ENCODE measurements at regions not wholly inside any gene's neighbourhood (a gene's known extent, or its start where the extent isn't known, plus 50 kb on each side); places are given as distances from the start of the nearest gene placed in this dataset.
A peak's percentile ranks its signal among the peaks of the same experiment; 100 is the strongest.

DNA sequence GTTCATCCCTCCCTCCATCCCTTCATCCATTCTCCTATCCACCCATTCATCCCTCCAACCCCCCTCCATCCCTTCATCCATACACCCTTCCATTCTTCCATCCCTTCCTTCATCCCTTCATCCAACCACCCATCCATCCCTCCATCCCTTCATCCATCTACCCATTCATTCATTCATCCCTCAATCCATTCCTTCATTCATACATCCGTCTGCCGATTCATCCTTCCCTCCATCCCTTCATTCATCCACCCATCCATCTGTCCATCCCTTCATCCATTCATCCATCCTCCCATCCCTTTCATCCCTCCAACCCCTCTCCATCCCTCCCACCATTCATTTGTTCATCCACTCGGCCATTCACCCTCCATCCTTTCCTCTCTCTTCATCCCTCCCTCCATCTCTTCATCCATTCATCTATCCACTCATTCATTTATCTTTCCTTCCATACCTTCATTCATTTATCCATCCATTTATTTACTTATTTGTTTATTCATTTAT, 95.7 kb downstream of the FOXL1 start:
- peaks cover 9% of the 10 kb centered on the region; the same call in 1 of the 2 replicates for H3K9me3 ChIP-seq (ENCODE audit: insufficient read depth, low read length)
- no peak for DNase-seq (ENCODE audit: low read depth, low spot score)
- no peaks in the 10 kb centered on the region for H3K36me3 ChIP-seq (ENCODE audit: insufficient read depth, insufficient read length, low read length)
- TF ChIP-seq SUZ12 (IDR thresholded peaks at IDR 0.05; ENCODE audit: extremely low read depth, insufficient read depth, insufficient read length): no peak
- no peak for TF ChIP-seq ZNF274 (IDR thresholded peaks at IDR 0.05; ENCODE audit: low read depth, low read length)
- TF ChIP-seq YY1 (IDR thresholded peaks at IDR 0.05; ENCODE audit: insufficient read depth, insufficient read length): no peak
- no peak overlapping the region for H3K9ac ChIP-seq (ENCODE audit: insufficient read length, low read depth)
- peaks cover 11% of the 10 kb centered on the region for H3K27me3 ChIP-seq (ENCODE audit: insufficient read depth, insufficient read length)
- H3K4me3 ChIP-seq (ENCODE audit: insufficient read length, low read depth): no peak overlapping the region
- peaks cover 10% of the 10 kb centered on the region for H3K4me1 ChIP-seq (ENCODE audit: insufficient read depth, insufficient read length)

DNA sequence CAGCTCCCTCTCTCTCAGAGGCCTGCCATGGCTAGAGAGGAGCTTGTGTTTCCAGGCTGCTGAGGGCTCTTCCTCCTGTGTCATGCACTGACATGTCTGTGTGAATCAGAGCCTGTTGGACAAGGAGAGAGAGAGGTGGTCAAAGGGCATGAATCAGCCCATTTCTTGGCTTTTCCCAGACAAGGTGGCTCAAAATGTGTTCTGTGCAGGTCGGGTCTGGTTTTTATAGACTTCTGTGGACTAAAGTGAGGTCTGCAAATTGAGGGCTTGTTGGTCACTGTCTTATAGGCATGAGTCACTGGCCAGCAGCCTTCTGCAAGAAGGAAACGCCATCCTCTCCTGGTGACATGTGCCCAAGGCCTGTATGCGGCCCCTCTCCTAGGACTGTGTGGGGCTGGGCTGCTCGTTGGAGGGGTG, 97.9 kb downstream of the FOXL1 start:
- no peak for DNase-seq (ENCODE audit: low read depth, low spot score)
- Histone ChIP-seq H3K36me3 (ENCODE audit: insufficient read depth, insufficient read length, low read length) (no peaks in the 10 kb centered on the region), H3K9me3 (ENCODE audit: insufficient read depth, low read length) (peaks cover 15% of the 10 kb centered on the region; the same call in 1 of the 2 replicates), H3K27me3 (ENCODE audit: insufficient read depth, insufficient read length) (peaks cover 11% of the 10 kb centered on the region), H3K4me3 (ENCODE audit: insufficient read length, low read depth) (no peak overlapping the region), H3K4me1 (ENCODE audit: insufficient read depth, insufficient read length) (no peaks in the 10 kb centered on the region), H3K9ac (ENCODE audit: insufficient read length, low read depth) (no peak overlapping the region)
- TF ChIP-seq YY1 (IDR thresholded peaks at IDR 0.05; ENCODE audit: insufficient read depth, insufficient read length) (no peak), SUZ12 (IDR thresholded peaks at IDR 0.05; ENCODE audit: extremely low read depth, insufficient read depth, insufficient read length) (no peak), ZNF274 (IDR thresholded peaks at IDR 0.05; ENCODE audit: low read depth, low read length) (no peak)

DNA sequence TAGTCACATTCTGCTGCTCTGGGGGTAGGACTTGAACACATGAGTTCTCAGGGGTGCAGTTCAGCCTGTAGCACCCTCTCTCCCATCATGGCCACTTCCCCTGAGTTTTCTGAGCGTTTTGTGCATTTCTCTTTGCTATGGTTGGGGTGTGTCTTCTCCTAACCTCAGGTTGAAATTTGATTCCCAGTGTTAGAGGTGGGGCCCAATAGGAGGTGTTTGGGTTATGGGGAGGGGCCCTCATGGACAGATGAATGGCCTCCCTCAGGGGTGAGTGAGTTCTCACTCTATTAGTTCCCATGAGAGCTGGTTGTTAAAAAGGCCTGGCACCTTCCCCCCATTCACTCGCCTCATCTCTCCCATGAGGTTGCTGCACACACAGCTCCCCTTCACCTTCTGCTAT, 101.1 kb downstream of the FOXL1 start:
- H3K36me3 ChIP-seq (ENCODE audit: insufficient read depth, insufficient read length, low read length): no peaks in the 10 kb centered on the region
- DNase-seq (ENCODE audit: low read depth, low spot score): no peak
- no peaks in the 10 kb centered on the region for H3K4me1 ChIP-seq (ENCODE audit: insufficient read depth, insufficient read length)
- H3K9me3 ChIP-seq (ENCODE audit: insufficient read depth, low read length): peaks cover 6% of the 10 kb centered on the region; the same call in 1 of the 2 replicates
- H3K9ac ChIP-seq (ENCODE audit: insufficient read length, low read depth): no peak overlapping the region
- TF ChIP-seq SUZ12 (IDR thresholded peaks at IDR 0.05; ENCODE audit: extremely low read depth, insufficient read depth, insufficient read length) (no peak), ZNF274 (IDR thresholded peaks at IDR 0.05; ENCODE audit: low read depth, low read length) (no peak), YY1 (IDR thresholded peaks at IDR 0.05; ENCODE audit: insufficient read depth, insufficient read length) (no peak)
- peaks cover 18% of the 10 kb centered on the region for H3K27me3 ChIP-seq (ENCODE audit: insufficient read depth, insufficient read length)
- no peak overlapping the region for H3K4me3 ChIP-seq (ENCODE audit: insufficient read length, low read depth)

DNA sequence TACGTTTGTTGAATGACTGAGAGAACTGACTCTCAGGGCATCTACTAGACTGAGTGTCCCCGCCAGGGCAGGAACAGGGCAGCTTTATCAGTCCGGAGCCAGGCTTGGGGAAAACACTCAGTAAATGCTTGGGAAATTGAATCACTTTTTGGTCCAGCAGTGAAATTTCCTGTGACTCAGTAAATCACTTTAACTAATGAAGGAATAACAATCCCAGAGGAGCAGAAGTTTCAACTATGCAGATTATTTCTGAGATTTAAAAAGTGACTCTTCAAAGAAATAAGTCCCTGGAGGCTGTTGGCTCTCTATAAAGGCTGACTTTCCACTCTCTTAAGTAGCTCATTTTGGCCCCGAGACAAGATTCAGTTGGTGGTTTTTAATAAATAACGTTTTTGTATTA, 101.8 kb downstream of the FOXL1 start:
- no peak overlapping the region for H3K9ac ChIP-seq (ENCODE audit: insufficient read length, low read depth)
- H3K36me3 ChIP-seq (ENCODE audit: insufficient read depth, insufficient read length, low read length): no peaks in the 10 kb centered on the region
- H3K27me3 ChIP-seq (ENCODE audit: insufficient read depth, insufficient read length): peaks cover 16% of the 10 kb centered on the region
- H3K9me3 ChIP-seq (ENCODE audit: insufficient read depth, low read length): peaks cover 6% of the 10 kb centered on the region; the same call in 1 of the 2 replicates
- H3K4me1 ChIP-seq (ENCODE audit: insufficient read depth, insufficient read length): no peaks in the 10 kb centered on the region
- H3K4me3 ChIP-seq (ENCODE audit: insufficient read length, low read depth): no peak overlapping the region
- no peak for DNase-seq (ENCODE audit: low read depth, low spot score)
- TF ChIP-seq ZNF274 (IDR thresholded peaks at IDR 0.05; ENCODE audit: low read depth, low read length) (no peak), YY1 (IDR thresholded peaks at IDR 0.05; ENCODE audit: insufficient read depth, insufficient read length) (no peak), SUZ12 (IDR thresholded peaks at IDR 0.05; ENCODE audit: extremely low read depth, insufficient read depth, insufficient read length) (no peak)

DNA sequence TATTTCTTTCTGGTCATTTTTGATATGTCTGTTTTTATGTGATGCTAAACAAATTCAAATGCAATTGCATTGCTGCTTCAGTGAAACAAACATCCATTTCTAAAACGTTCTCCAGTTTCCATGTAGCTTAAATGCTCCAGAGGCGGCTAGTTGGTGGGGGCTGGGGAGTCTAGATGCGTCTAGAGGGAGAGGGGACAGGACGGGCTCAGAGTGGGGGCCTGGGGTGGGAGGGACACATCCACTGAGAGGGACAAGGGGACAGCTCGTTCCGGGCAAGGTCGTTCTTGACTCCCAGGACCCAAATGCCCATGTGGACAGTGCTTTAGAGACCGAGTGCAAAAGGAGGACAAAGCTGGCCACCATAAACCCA, 102.3 kb downstream of the FOXL1 start:
- Histone ChIP-seq H3K9ac (ENCODE audit: insufficient read length, low read depth) (peak overlapping the region; percentile 18), H3K9me3 (ENCODE audit: insufficient read depth, low read length) (peaks cover 6% of the 10 kb centered on the region; the same call in 1 of the 2 replicates), H3K27me3 (ENCODE audit: insufficient read depth, insufficient read length) (peaks cover 16% of the 10 kb centered on the region), H3K36me3 (ENCODE audit: insufficient read depth, insufficient read length, low read length) (no peaks in the 10 kb centered on the region), H3K4me3 (ENCODE audit: insufficient read length, low read depth) (no peak overlapping the region), H3K4me1 (ENCODE audit: insufficient read depth, insufficient read length) (no peaks in the 10 kb centered on the region)
- TF ChIP-seq ZNF274 (IDR thresholded peaks at IDR 0.05; ENCODE audit: low read depth, low read length) (no peak), YY1 (IDR thresholded peaks at IDR 0.05; ENCODE audit: insufficient read depth, insufficient read length) (no peak), SUZ12 (IDR thresholded peaks at IDR 0.05; ENCODE audit: extremely low read depth, insufficient read depth, insufficient read length) (no peak)
- no peak for DNase-seq (ENCODE audit: low read depth, low spot score)

DNA sequence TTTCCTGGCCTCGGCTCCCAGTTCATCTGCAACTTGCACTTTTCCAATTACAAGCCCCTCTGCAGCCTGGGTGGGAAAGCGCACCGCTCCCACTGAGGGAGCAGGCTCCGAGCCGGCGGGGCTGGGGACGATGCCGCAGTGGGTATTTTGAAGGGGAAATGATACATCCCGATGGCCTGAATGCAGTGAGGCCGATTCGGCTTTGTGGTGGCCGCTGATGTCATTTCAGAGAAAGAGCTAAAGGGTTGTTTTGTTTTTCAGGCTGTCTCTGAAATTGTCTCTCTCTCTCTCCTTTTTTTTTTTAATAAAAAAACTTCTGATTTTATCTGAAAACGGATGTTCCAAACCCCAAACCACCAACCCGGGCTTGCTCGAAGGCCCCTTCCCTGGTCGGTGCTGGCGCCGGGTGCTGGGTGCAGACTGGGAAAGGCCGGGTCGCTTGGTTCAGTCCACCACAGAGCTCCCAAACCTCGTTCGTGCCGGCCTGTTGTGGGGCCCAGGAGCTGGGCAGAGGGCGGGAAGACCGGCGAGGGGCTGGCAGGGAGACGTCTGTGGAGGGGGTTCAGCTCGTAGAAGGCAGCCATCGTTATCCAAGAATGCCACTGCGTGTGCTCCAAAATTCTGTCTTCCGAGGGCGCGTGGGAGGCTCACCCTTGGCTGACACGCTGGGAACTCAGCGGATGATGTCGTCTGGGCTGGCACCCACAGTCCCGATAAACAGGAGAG, 102.8 kb downstream of the FOXL1 start:
- Histone ChIP-seq H3K4me3 (ENCODE audit: insufficient read length, low read depth) (no peak overlapping the region), H3K4me1 (ENCODE audit: insufficient read depth, insufficient read length) (no peaks in the 10 kb centered on the region), H3K9ac (ENCODE audit: insufficient read length, low read depth) (peak overlapping the region; percentile 18), H3K27me3 (ENCODE audit: insufficient read depth, insufficient read length) (peaks cover 14% of the 10 kb centered on the region), H3K9me3 (ENCODE audit: insufficient read depth, low read length) (peaks cover 6% of the 10 kb centered on the region; the same call in 1 of the 2 replicates), H3K36me3 (ENCODE audit: insufficient read depth, insufficient read length, low read length) (no peaks in the 10 kb centered on the region)
- no peak for DNase-seq (ENCODE audit: low read depth, low spot score)
- TF ChIP-seq SUZ12 (IDR thresholded peaks at IDR 0.05; ENCODE audit: extremely low read depth, insufficient read depth, insufficient read length): no peak
- no peak for TF ChIP-seq ZNF274 (IDR thresholded peaks at IDR 0.05; ENCODE audit: low read depth, low read length)
- TF ChIP-seq YY1 (IDR thresholded peaks at IDR 0.05; ENCODE audit: insufficient read depth, insufficient read length): no peak

DNA sequence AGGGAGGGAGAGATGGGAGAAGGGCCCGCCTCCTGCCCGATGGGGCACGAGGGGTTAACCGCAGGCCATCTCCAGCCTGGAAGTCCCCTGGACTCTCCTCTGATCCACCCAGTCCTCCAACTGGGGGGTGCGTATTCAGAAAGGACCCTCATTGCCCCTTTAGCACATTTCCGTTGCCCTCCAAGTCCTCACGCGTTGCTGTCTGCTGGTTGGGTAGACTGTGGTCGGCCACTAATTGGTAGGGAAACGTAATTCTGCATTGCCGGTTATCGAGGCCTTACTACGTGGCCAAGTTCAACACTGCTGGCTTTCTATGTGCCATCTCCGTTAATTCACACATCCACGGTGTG, 103.4 kb downstream of the FOXL1 start:
- Histone ChIP-seq H3K4me3 (ENCODE audit: insufficient read length, low read depth) (no peak overlapping the region), H3K9me3 (ENCODE audit: insufficient read depth, low read length) (peaks cover 6% of the 10 kb centered on the region; the same call in 1 of the 2 replicates), H3K27me3 (ENCODE audit: insufficient read depth, insufficient read length) (peaks cover 13% of the 10 kb centered on the region), H3K9ac (ENCODE audit: insufficient read length, low read depth) (no peak overlapping the region), H3K36me3 (ENCODE audit: insufficient read depth, insufficient read length, low read length) (no peaks in the 10 kb centered on the region), H3K4me1 (ENCODE audit: insufficient read depth, insufficient read length) (no peaks in the 10 kb centered on the region)
- TF ChIP-seq ZNF274 (IDR thresholded peaks at IDR 0.05; ENCODE audit: low read depth, low read length): no peak
- TF ChIP-seq SUZ12 (IDR thresholded peaks at IDR 0.05; ENCODE audit: extremely low read depth, insufficient read depth, insufficient read length): no peak
- no peak for TF ChIP-seq YY1 (IDR thresholded peaks at IDR 0.05; ENCODE audit: insufficient read depth, insufficient read length)
- DNase-seq (ENCODE audit: low read depth, low spot score): no peak
